ENCODE measurements at regions not wholly inside any gene's neighbourhood (a gene's known extent, or its start where the extent isn't known, plus 50 kb on each side); places are given as distances from the start of the nearest gene placed in this dataset.
"Not testable (repeated sequence)": the region's sequence is repeated elsewhere in the genome, so short reads cannot be mapped to it uniquely, and the experiment has no call there.

DNA sequence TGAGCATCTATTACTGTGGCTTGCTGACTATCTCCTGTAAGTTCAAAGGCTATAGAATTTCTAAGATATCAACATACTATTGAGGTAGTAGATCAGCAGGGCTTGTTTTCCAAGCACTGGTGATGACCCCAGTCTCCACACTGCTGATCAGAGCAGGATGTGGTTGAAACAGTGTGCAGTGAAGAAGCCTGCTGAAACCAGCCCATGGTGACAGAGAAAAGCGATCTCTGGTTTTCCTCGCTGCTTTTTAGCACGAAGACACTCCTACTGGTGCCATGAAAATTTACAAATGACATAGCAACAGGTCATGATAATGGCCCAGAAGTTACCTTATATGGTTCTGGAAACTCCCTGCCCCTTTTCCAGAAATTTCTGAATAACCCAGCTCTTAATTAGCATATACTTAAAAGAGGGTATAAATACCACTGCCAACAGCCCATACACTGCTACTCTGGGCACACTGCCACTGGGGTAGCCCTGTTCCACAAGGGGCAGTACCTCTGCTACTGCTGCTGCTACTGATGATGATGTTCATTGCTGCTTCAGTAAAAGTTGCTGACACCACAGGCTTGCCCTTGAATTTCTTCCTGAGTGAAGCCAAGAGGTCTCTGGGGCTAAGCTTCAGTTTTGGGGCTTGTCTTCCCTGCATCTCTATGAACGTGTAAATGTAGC lies 1689.5 kb upstream of the PCDH10 start:
- ATAC-seq (ENCODE audit: insufficient read depth, low FRiP score) (no peak), DNase-seq (no peak)
- Histone ChIP-seq H3K4me3 (no peak overlapping the region), H3K9ac (ENCODE audit: insufficient read depth in 1 of 2, low read length in 2 of 2) (no peak overlapping the region), H3K4me1 (ENCODE audit: control insufficient read depth in 5 of 5, insufficient read depth in 5 of 5, low read length in 5 of 5) (no peaks in the 10 kb centered on the region), H3K27me3 (ENCODE audit: control insufficient read depth in 3 of 3, insufficient read depth in 3 of 3, low read length in 2 of 3) (no peaks in the 10 kb centered on the region), H3K9me3 (ENCODE audit: control insufficient read depth in 4 of 4, insufficient read depth in 3 of 4, low read length in 3 of 4) (peaks cover 0 to 2% (median 0%) of the 10 kb centered on the region in 4 donors), H3K36me3 (ENCODE audit: control insufficient read depth in 4 of 4, insufficient read depth in 4 of 4, low read length in 4 of 4) (no peaks in the 10 kb centered on the region), H3K27ac (ENCODE audit: low read depth in 1 of 2, low read length in 1 of 2) (no peak overlapping the region)
- 66 to 75% methylated on average over 4 of the region's 4 CpGs for WGBS, 2 donors
- TF ChIP-seq, protein P1, sequence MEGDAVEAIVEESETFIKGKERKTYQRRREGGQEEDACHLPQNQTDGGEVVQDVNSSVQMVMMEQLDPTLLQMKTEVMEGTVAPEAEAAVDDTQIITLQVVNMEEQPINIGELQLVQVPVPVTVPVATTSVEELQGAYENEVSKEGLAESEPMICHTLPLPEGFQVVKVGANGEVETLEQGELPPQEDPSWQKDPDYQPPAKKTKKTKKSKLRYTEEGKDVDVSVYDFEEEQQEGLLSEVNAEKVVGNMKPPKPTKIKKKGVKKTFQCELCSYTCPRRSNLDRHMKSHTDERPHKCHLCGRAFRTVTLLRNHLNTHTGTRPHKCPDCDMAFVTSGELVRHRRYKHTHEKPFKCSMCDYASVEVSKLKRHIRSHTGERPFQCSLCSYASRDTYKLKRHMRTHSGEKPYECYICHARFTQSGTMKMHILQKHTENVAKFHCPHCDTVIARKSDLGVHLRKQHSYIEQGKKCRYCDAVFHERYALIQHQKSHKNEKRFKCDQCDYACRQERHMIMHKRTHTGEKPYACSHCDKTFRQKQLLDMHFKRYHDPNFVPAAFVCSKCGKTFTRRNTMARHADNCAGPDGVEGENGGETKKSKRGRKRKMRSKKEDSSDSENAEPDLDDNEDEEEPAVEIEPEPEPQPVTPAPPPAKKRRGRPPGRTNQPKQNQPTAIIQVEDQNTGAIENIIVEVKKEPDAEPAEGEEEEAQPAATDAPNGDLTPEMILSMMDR (IDR thresholded peaks at IDR 0.05; ENCODE audit: control extremely low read depth, extremely low read depth), result no peak

DNA sequence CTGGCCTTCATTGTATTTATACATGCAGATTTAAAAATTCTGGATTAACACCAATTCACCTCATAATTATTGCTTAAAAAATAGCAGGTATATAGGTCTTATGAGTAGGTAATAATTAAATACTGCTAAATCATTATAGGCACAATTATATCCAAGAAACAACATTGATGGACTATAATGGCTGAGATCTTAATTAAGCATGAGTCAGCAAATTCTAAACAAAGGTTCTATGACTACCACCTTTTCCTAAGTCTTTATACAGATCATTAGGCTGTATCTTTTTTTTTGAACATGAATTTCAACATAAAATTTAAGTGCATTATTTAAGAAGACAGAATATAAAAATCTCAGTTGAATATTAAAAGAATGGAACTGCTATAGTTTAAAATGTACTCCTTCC lies 1678.7 kb upstream of the PCDH10 start:
- H3K4me1 ChIP-seq (ENCODE audit: control insufficient read depth in 5 of 5, insufficient read depth in 5 of 5, low read length in 5 of 5), result no peaks in the 10 kb centered on the region
- H3K27me3 ChIP-seq (ENCODE audit: control insufficient read depth in 3 of 3, insufficient read depth in 3 of 3, low read length in 2 of 3), result no peaks in the 10 kb centered on the region
- TF ChIP-seq, protein P1 (IDR thresholded peaks at IDR 0.05; ENCODE audit: control extremely low read depth, extremely low read depth), result no peak
- DNase-seq (no peak), ATAC-seq (ENCODE audit: insufficient read depth, low FRiP score) (no peak)
- peaks cover 0 to 4% (median 1%) of the 10 kb centered on the region in 4 donors for H3K9me3 ChIP-seq (ENCODE audit: control insufficient read depth in 4 of 4, insufficient read depth in 3 of 4, low read length in 3 of 4)
- no peak overlapping the region for H3K4me3 ChIP-seq
- H3K9ac ChIP-seq (ENCODE audit: insufficient read depth in 1 of 2, low read length in 2 of 2), result no peak overlapping the region
- no peak overlapping the region for H3K27ac ChIP-seq (ENCODE audit: low read depth in 1 of 2, low read length in 1 of 2)
- no peaks in the 10 kb centered on the region for H3K36me3 ChIP-seq (ENCODE audit: control insufficient read depth in 4 of 4, insufficient read depth in 4 of 4, low read length in 4 of 4)

DNA sequence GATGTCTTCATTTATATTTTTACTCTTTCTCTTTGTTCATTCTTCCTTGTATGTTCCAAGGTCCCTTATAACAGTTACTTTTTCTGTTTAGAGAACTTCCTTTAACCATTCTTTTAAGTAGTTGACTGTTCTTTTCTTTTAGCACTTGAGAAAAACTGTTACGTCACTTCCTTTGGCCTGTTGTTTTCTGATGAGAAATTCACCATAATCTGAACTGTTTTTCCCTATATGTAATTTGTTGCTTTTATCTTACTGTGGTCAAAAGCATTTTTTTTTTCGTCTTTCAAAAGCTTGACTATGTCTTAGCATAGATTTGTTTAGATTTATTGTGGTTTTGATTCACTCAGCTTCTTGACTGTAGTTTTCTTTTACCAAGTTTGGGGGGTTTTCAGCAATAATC lies 1660.3 kb upstream of the PCDH10 start:
- DNase-seq, result no peak
- Histone ChIP-seq H3K4me3 (no peak overlapping the region), H3K36me3 (ENCODE audit: control insufficient read depth in 4 of 4, insufficient read depth in 4 of 4, low read length in 4 of 4) (no peaks in the 10 kb centered on the region), H3K27me3 (ENCODE audit: control insufficient read depth in 3 of 3, insufficient read depth in 3 of 3, low read length in 2 of 3) (no peaks in the 10 kb centered on the region), H3K4me1 (ENCODE audit: control insufficient read depth in 5 of 5, insufficient read depth in 5 of 5, low read length in 5 of 5) (no peaks in the 10 kb centered on the region), H3K9ac (ENCODE audit: insufficient read depth in 1 of 2, low read length in 2 of 2) (no peak overlapping the region), H3K9me3 (ENCODE audit: control insufficient read depth in 4 of 4, insufficient read depth in 3 of 4, low read length in 3 of 4) (no peaks in the 10 kb centered on the region), H3K27ac (ENCODE audit: low read depth in 1 of 2, low read length in 1 of 2) (no peak overlapping the region)
- 40 to 67% methylated on average over 2 of the region's 2 CpGs for WGBS, 2 donors
- TF ChIP-seq, protein P1 (IDR thresholded peaks at IDR 0.05; ENCODE audit: control extremely low read depth, extremely low read depth), result no peak
- ATAC-seq (ENCODE audit: insufficient read depth, low FRiP score), result no peak

GRCh38 chr4:131496211-131496610 lies 1652.9 kb upstream of the PCDH10 start:
- H3K27me3 ChIP-seq (ENCODE audit: control insufficient read depth in 3 of 3, insufficient read depth in 3 of 3, low read length in 2 of 3); H3K36me3 ChIP-seq (ENCODE audit: control insufficient read depth in 4 of 4, insufficient read depth in 4 of 4, low read length in 4 of 4); H3K4me3 ChIP-seq; H3K9me3 ChIP-seq (ENCODE audit: control insufficient read depth in 4 of 4, insufficient read depth in 3 of 4, low read length in 3 of 4); H3K4me1 ChIP-seq (ENCODE audit: control insufficient read depth in 5 of 5, insufficient read depth in 5 of 5, low read length in 5 of 5); ATAC-seq (ENCODE audit: insufficient read depth, low FRiP score); H3K9ac ChIP-seq (ENCODE audit: insufficient read depth in 1 of 2, low read length in 2 of 2); DNase-seq; H3K27ac ChIP-seq (ENCODE audit: low read depth in 1 of 2, low read length in 1 of 2): not testable (repeated sequence)
- WGBS, 2 donors, result 68 to 80% methylated on average over 5 of the region's 5 CpGs

Measured in lung (tissue), 11 donors.